T-cell (primary cell): ENCODE measurements at regions not wholly inside any gene's neighbourhood (a gene's known extent, or its start where the extent isn't known, plus 50 kb on each side); places are given as distances from the start of the nearest gene placed in this dataset.

ENCODE experiments used
- ATAC-seq, 4 experiments: fragments of 200-7000 bp in 3 of 4; fragments of 150-1000 bp in 1 of 4; cut with Tn5 transposase; replicated peaks in 1 of 4; 1 replicate in 3 of 4; 2 replicates in 1 of 4; pipeline ENCODE4 v1.10.0; 2021; ENCODE audit warnings: moderate library complexity in 3 of 4, mild to moderate bottlenecking in 2 of 4, moderate number of reproducible peaks in 1 of 4
- CTCF ChIA-PET, 2 donors: fragments of 300-600 bp; sonication (Branson Sonifier 250); formaldehyde crosslinking; loops; one replicate each; lab custom pipeline; 2022; ENCODE audit warnings: antibody characterized with exemption in 2 of 2; lab: Charles Lee
- POLR2A ChIA-PET, 2 donors: fragments of 300-600 bp; sonication (Branson Sonifier 250); formaldehyde crosslinking; loops; one replicate each; lab custom pipeline; 2022; ENCODE audit warnings: antibody characterized with exemption in 2 of 2; lab: Charles Lee
- DNase-seq, 35 experiments: peaks; one replicate each; pipeline versions ENCODE4 v3.0.0 to v3.0.0-alpha.2; 2013 to 2023
- H3K27ac ChIP-seq: one replicate; pipeline ENCODE4 v1.5.1; 2013; ENCODE audit warnings: low read length
- H3K27me3 ChIP-seq, 2 experiments: replicated peaks in 1 of 2; 1 replicate in 1 of 2; 2 replicates in 1 of 2; pipeline versions ENCODE4 v1.6.1 to v1.7.0; 2013; ENCODE audit warnings: low read length in 1 of 2, mixed read lengths in 1 of 2; ENCODE audit not compliant: control insufficient read depth in 2 of 2, insufficient read depth in 2 of 2; ENCODE audit errors: extremely low read depth in 1 of 2
- H3K36me3 ChIP-seq, 2 donors: 1 replicate in 1 of 2; 2 replicates in 1 of 2; pipeline versions ENCODE4 v1.6.1 to v1.7.0; 2013; ENCODE audit warnings: low read length in 1 of 2; ENCODE audit not compliant: control insufficient read depth in 2 of 2, insufficient read depth in 1 of 2; ENCODE audit errors: extremely low read depth in 1 of 2
- H3K4me1 ChIP-seq, 2 experiments: 1 replicate in 1 of 2; 2 replicates in 1 of 2; pipeline versions ENCODE4 v1.6.1 to v1.7.0; 2013; ENCODE audit warnings: low read length in 2 of 2, mixed read lengths in 1 of 2; ENCODE audit not compliant: insufficient read depth in 2 of 2, control insufficient read depth in 1 of 2; ENCODE audit errors: extremely low read depth in 1 of 2
- H3K4me3 ChIP-seq, 2 donors: 1 replicate in 1 of 2; 2 replicates in 1 of 2; pipeline versions ENCODE4 v1.5.1 to v1.7.0; 2013; ENCODE audit warnings: mild to moderate bottlenecking in 2 of 2, low read length in 1 of 2, moderate library complexity in 1 of 2; ENCODE audit not compliant: control insufficient read depth in 1 of 2; ENCODE audit errors: extremely low read depth in 1 of 2
- H3K9me3 ChIP-seq: 2 replicates; pipeline ENCODE4 v1.7.0; 2013
- H3K27ac Mint-ChIP-seq, 2 donors: one replicate each; pipeline ENCODE4 v1.8.0; 2020 to 2021; ENCODE audit warnings: mild to moderate bottlenecking in 2 of 2, mixed read lengths in 2 of 2
- H3K27me3 Mint-ChIP-seq, 2 donors: one replicate each; pipeline ENCODE4 v1.8.0; 2021 to 2022; ENCODE audit warnings: mixed read lengths in 2 of 2
- H3K36me3 Mint-ChIP-seq: one replicate; pipeline ENCODE4 v1.8.0; 2021; ENCODE audit warnings: mixed read lengths
- H3K4me1 Mint-ChIP-seq, 3 donors: one replicate each; pipeline ENCODE4 v1.8.0; 2020 to 2022; ENCODE audit warnings: mixed read lengths in 3 of 3, mild to moderate bottlenecking in 1 of 3
- H3K4me3 Mint-ChIP-seq, 3 donors: one replicate each; pipeline ENCODE4 v1.8.0; 2020 to 2022; ENCODE audit warnings: mild to moderate bottlenecking in 3 of 3, mixed read lengths in 3 of 3, moderate library complexity in 3 of 3
- H3K9me3 Mint-ChIP-seq, 3 donors: one replicate each; pipeline ENCODE4 v1.8.0; 2020 to 2022; ENCODE audit warnings: mixed read lengths in 3 of 3
- WGBS: methylation state at CpG from one replicate; pipeline ENCODE4 v1.1.5; 2013; ENCODE audit warnings: missing lambda C conversion rate; ENCODE audit not compliant: insufficient coverage; 5-methylcytosine and 5-hydroxymethylcytosine counted together

DNA sequence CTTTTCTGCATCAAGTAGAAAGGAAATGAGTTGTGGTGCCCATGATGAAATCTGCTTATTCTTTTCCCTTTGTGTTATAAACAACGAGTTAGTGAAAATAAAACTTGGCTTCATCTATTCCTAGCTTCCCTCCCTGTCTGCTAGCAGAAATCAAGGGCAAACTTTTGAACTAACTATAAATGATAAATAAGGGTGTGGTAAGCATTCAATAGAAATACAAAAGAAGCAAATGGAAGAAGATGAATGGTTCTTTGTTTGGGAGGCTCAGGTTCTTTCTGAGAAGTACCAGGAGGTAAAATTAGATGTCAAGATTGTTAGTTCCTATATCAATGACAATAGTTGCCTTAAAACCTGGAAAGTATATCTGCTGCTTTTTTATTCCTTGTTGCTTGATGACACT, 275.3 kb upstream of the PRR20A start:
- CTCF ChIA-PET = no interaction called here
- Histone ChIP-seq H3K36me3 (no peaks in the 10 kb centered on the region), H3K9me3 (peaks cover 5% of the 10 kb centered on the region), H3K27me3 (no peaks in the 10 kb centered on the region), H3K4me1 (no peaks in the 10 kb centered on the region), H3K27ac (no peak overlapping the region), H3K4me3 (no peak overlapping the region)
- no peak overlapping the region for H3K27ac Mint-ChIP-seq
- DNase-seq (no peak), ATAC-seq (no peak)
- H3K4me1 Mint-ChIP-seq = no peaks in the 10 kb centered on the region
- no CpG with 5 or more reads among the region's 1 CpG for WGBS
- POLR2A ChIA-PET = no interaction called here
- no peaks in the 10 kb centered on the region for H3K36me3 Mint-ChIP-seq
- no peak overlapping the region for H3K4me3 Mint-ChIP-seq
- no peaks in the 10 kb centered on the region for H3K27me3 Mint-ChIP-seq
- peaks cover 4 to 34% (median 12%) of the 10 kb centered on the region in 3 donors for H3K9me3 Mint-ChIP-seq

DNA sequence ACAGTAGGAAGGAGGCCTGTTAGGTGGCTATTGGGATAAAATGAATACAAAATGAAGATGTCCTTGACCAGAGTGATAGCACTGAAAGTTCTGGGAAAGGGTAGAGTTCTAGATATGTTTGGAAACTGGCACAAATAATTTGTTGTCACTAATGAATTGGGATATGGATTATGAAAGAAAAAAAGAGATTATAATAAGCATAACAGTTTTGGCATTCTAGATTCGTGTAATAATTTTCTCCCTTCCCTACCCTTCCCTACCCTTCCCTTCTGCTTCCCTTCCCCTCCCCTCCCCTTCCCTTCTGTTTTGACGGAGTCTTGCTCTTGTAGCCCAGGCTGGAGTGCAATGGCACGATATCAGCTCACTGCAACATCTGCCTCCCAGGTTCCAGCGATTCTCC, 271.0 kb upstream of the PRR20A start:
- Mint-ChIP-seq H3K4me1 (no peaks in the 10 kb centered on the region), H3K27ac (no peak overlapping the region), H3K36me3 (no peaks in the 10 kb centered on the region), H3K27me3 (no peaks in the 10 kb centered on the region), H3K4me3 (no peak overlapping the region), H3K9me3 (peaks cover 0 to 11% (median 6%) of the 10 kb centered on the region in 3 donors)
- H3K4me3 ChIP-seq = no peak overlapping the region
- H3K27ac ChIP-seq = no peak overlapping the region
- H3K9me3 ChIP-seq = peaks cover 3% of the 10 kb centered on the region
- ChIA-PET CTCF (no interaction called here), POLR2A (no interaction called here)
- no peak for ATAC-seq
- no peaks in the 10 kb centered on the region for H3K4me1 ChIP-seq
- no peaks in the 10 kb centered on the region for H3K36me3 ChIP-seq
- no peaks in the 10 kb centered on the region for H3K27me3 ChIP-seq
- no peak for DNase-seq
- WGBS = 92% methylated on average over 2 of the region's 4 CpGs

DNA sequence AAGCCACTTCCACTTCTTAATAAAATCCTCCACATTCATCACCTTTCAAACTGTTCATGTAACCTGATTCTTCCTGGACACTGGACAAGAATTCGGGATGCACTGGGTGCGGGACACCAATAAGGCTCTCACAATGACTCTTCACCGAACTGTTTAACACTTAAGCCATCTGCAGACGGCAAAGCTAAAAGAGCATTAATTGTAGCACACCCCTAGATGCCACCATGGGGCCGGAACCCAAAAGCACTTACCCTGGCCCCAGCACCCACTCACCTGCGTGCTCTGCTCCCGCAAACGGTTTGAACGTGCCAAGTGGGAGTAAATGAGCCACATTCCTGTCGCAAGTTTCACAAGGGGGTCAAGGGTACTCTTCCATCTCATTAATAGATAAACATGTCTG, 254.3 kb upstream of the PRR20A start:
- no peak for DNase-seq
- H3K27ac Mint-ChIP-seq = no peak overlapping the region
- no peak for ATAC-seq
- H3K27me3 Mint-ChIP-seq = no peaks in the 10 kb centered on the region
- no peak overlapping the region for H3K4me3 Mint-ChIP-seq
- POLR2A ChIA-PET = no interaction called here
- peaks cover 8 to 13% (median 9%) of the 10 kb centered on the region in 3 donors for H3K9me3 Mint-ChIP-seq
- Histone ChIP-seq H3K27ac (no peak overlapping the region), H3K27me3 (no peaks in the 10 kb centered on the region), H3K4me3 (no peak overlapping the region), H3K9me3 (no peaks in the 10 kb centered on the region), H3K36me3 (no peaks in the 10 kb centered on the region), H3K4me1 (no peaks in the 10 kb centered on the region)
- CTCF ChIA-PET = no interaction called here
- H3K4me1 Mint-ChIP-seq = no peaks in the 10 kb centered on the region
- H3K36me3 Mint-ChIP-seq = no peaks in the 10 kb centered on the region
- 86% methylated on average over 5 of the region's 10 CpGs for WGBS

DNA sequence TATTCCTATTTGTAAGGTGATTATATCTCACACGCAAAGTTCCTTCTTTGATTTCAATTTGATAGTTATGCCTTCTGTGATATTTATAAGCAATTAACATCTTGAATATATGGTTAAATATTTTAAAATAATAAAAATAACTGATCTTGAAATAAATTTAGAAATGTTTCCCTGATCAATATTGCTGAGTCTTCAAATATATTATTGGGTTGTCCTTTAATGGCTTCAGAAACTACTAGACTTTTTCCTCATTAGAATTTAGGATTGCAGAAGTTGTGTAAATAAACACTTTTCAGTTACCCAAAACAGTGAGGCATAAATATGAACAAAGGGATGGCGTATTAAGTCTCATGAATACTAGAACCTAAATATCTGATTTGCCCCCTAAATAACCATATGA, 252.3 kb upstream of the PRR20A start:
- no peak overlapping the region for H3K4me3 Mint-ChIP-seq
- no peak for DNase-seq
- no peaks in the 10 kb centered on the region for H3K4me1 Mint-ChIP-seq
- no peaks in the 10 kb centered on the region for H3K9me3 ChIP-seq
- peaks cover 4 to 6% (median 5%) of the 10 kb centered on the region in 3 donors for H3K9me3 Mint-ChIP-seq
- no peak for ATAC-seq
- CTCF ChIA-PET = no interaction called here
- no peak overlapping the region for H3K4me3 ChIP-seq
- H3K27me3 Mint-ChIP-seq = no peaks in the 10 kb centered on the region
- no peak overlapping the region for H3K27ac ChIP-seq
- no CpG with 5 or more reads among the region's 2 CpGs for WGBS
- H3K4me1 ChIP-seq = no peaks in the 10 kb centered on the region
- POLR2A ChIA-PET = no interaction called here
- H3K36me3 ChIP-seq = no peaks in the 10 kb centered on the region
- no peaks in the 10 kb centered on the region for H3K36me3 Mint-ChIP-seq
- H3K27me3 ChIP-seq = no peaks in the 10 kb centered on the region
- no peak overlapping the region for H3K27ac Mint-ChIP-seq

DNA sequence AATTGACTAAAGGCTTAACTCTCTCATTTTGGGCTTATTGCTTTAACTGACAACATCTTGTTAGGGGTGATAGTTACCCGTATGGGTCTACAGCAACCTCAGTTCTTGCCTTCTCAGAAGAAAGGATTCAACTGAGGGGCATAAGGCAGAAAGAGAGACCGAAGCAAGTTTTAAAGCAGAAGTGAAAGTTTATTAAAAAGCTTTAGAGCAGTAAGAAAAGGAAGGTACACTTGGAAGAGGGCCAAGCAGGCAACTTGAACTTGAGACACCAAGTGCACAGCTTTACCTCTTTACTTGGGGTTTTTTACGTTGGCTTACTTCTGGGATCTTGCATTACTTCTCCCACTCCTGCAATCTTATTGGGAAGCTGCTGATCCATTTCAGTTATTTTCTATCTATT, 246.9 kb upstream of the PRR20A start:
- Mint-ChIP-seq H3K4me1 (no peaks in the 10 kb centered on the region), H3K27ac (no peak overlapping the region), H3K36me3 (no peaks in the 10 kb centered on the region), H3K9me3 (peaks cover 3 to 14% (median 7%) of the 10 kb centered on the region in 3 donors), H3K27me3 (no peaks in the 10 kb centered on the region), H3K4me3 (no peak overlapping the region)
- ChIA-PET POLR2A (no interaction called here), CTCF (no interaction called here)
- 57% methylated on average over 1 of the region's 3 CpGs for WGBS
- Histone ChIP-seq H3K4me1 (no peaks in the 10 kb centered on the region), H3K4me3 (no peak overlapping the region), H3K27ac (no peak overlapping the region), H3K9me3 (peaks cover 2% of the 10 kb centered on the region), H3K27me3 (no peaks in the 10 kb centered on the region), H3K36me3 (no peaks in the 10 kb centered on the region)
- no peak for DNase-seq
- ATAC-seq = no peak

DNA sequence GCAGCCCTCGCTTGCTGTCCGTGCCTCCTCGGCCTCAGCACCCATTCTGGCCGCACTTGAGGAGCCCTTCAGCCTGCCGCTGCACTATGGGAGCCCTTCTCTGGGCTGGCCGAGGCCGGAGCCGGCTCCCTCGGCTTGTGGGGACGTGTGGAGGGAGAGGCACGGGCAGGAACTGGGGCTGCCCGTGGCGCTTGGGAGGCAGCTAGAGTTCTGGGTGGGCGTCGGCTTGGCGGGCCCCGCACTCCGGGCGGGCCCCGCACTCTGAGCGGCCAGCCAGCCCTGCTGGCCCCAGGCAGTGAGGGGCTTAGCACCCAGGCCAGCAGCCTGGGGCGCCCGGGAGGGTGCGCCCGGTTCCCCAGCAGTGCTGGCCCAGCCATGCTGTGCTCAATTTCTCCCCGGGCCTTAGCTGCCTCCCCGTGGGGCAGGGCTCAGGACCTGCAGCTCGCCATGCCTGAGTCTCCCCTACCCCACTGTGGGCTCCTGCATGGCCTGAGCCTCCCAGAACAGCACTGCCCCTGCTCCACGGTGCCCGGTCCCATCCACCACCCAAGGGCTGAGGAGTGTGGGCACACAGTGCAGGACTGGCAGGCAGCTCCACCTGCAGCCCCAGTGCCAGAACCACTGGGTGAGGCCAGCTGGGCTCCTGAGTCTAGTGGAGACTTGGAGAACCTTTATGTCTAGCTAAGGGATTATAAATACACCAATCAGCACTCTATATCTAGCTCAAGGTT, 240.0 kb upstream of the PRR20A start:
- Histone ChIP-seq H3K9me3 (no peaks in the 10 kb centered on the region), H3K4me1 (no peaks in the 10 kb centered on the region), H3K27ac (no peak overlapping the region), H3K36me3 (no peaks in the 10 kb centered on the region), H3K4me3 (no peak overlapping the region), H3K27me3 (no peaks in the 10 kb centered on the region)
- no peaks in the 10 kb centered on the region for H3K4me1 Mint-ChIP-seq
- H3K27me3 Mint-ChIP-seq = no peaks in the 10 kb centered on the region
- no peak overlapping the region for H3K4me3 Mint-ChIP-seq
- DNase-seq (no peak), ATAC-seq (no peak)
- H3K27ac Mint-ChIP-seq = no peak overlapping the region
- ChIA-PET POLR2A (no interaction called here), CTCF (no interaction called here)
- peaks cover 0 to 4% (median 2%) of the 10 kb centered on the region in 3 donors for H3K9me3 Mint-ChIP-seq
- H3K36me3 Mint-ChIP-seq = no peaks in the 10 kb centered on the region
- 91% methylated on average over 29 of the region's 30 CpGs for WGBS
